Left ventricle myocardium inferior (tissue), 1 donor: ENCODE measurements at regions not wholly inside any gene's neighbourhood (a gene's known extent, or its start where the extent isn't known, plus 50 kb on each side); places are given as distances from the start of the nearest gene placed in this dataset.

Experiments
- DNase-seq: peaks from one replicate; pipeline ENCODE4 v3.0.0-alpha.2; 2020
- H3K27ac ChIP-seq: fragments of 200-600 bp; replicated peaks from 2 replicates; pipeline ENCODE4 v1.8.0; 2021
- H3K27me3 ChIP-seq: fragments of 200-600 bp; 2 replicates; pipeline ENCODE4 v1.8.0; 2021; ENCODE audit warnings: low read depth
- H3K36me3 ChIP-seq: fragments of 200-600 bp; 2 replicates; pipeline ENCODE4 v1.8.0; 2021
- H3K4me1 ChIP-seq: fragments of 200-600 bp; 2 replicates; pipeline ENCODE4 v1.8.0; 2021
- H3K4me3 ChIP-seq: fragments of 200-600 bp; 2 replicates; pipeline ENCODE4 v1.8.0; 2021; ENCODE audit warnings: mild to moderate bottlenecking, moderate library complexity
- H3K9me3 ChIP-seq: fragments of 200-600 bp; replicated peaks from 2 replicates; pipeline ENCODE4 v1.8.0; 2021
- CTCF ChIP-seq: fragments of 200-600 bp; IDR thresholded peaks from 2 replicates; pipeline ENCODE4 v1.8.0; 2021; ENCODE audit warnings: antibody characterized with exemption, mild to moderate bottlenecking, borderline replicate concordance
- intact Hi-C: fragments of 100-400 bp; cut with micrococcal nuclease; formaldehyde crosslinking; loops from one replicate; pipeline ENCODE4 v1.11.0; 2022
- donor health status: DM: no; HTN: yes; CAD: no; lungs with severe emphysema.

GRCh38 chr6:21858076-21858475, 264.5 kb downstream of the SOX4 start:
- H3K4me3 ChIP-seq: no peak overlapping the region
- H3K4me1 ChIP-seq: peaks cover 4% of the 10 kb centered on the region
- no peaks in the 10 kb centered on the region for H3K9me3 ChIP-seq
- intact Hi-C loops: no loop called here
- H3K36me3 ChIP-seq: no peaks in the 10 kb centered on the region
- no peak overlapping the region for H3K27ac ChIP-seq
- TF ChIP-seq CTCF: no peak
- H3K27me3 ChIP-seq: no peaks in the 10 kb centered on the region
- no peak for DNase-seq

GRCh38 chr6:21859193-21859735, 265.7 kb downstream of the SOX4 start:
- Histone ChIP-seq H3K36me3 (no peaks in the 10 kb centered on the region), H3K9me3 (no peaks in the 10 kb centered on the region), H3K27ac (no peak overlapping the region), H3K4me3 (no peak overlapping the region), H3K27me3 (no peaks in the 10 kb centered on the region), H3K4me1 (no peaks in the 10 kb centered on the region)
- intact Hi-C loops: no loop called here
- no peak for TF ChIP-seq CTCF
- DNase-seq: no peak

GRCh38 chr6:21861942-21862341, 268.4 kb downstream of the SOX4 start:
- no peaks in the 10 kb centered on the region for H3K36me3 ChIP-seq
- no peak overlapping the region for H3K4me3 ChIP-seq
- intact Hi-C loops: no loop called here
- H3K4me1 ChIP-seq: no peaks in the 10 kb centered on the region
- no peaks in the 10 kb centered on the region for H3K27me3 ChIP-seq
- no peak overlapping the region for H3K27ac ChIP-seq
- H3K9me3 ChIP-seq: no peaks in the 10 kb centered on the region
- no peak for TF ChIP-seq CTCF
- no peak for DNase-seq

- no peaks in the 10 kb centered on the region for H3K27me3 ChIP-seq
- intact Hi-C loops: no loop called here
- no peaks in the 10 kb centered on the region for H3K36me3 ChIP-seq
- H3K4me3 ChIP-seq: no peak overlapping the region
- no peak for TF ChIP-seq CTCF
- DNase-seq: no peak
- H3K27ac ChIP-seq: no peak overlapping the region
- no peaks in the 10 kb centered on the region for H3K4me1 ChIP-seq
- H3K9me3 ChIP-seq: no peaks in the 10 kb centered on the region
These were observed 270.7 kb downstream of the SOX4 start for GRCh38 chr6:21864206-21864605.

GRCh38 chr6:21868226-21868625, 274.7 kb downstream of the SOX4 start:
- DNase-seq: no peak
- H3K27ac ChIP-seq: no peak overlapping the region
- no peaks in the 10 kb centered on the region for H3K36me3 ChIP-seq
- TF ChIP-seq CTCF: no peak
- no peaks in the 10 kb centered on the region for H3K9me3 ChIP-seq
- H3K4me3 ChIP-seq: no peak overlapping the region
- H3K27me3 ChIP-seq: no peaks in the 10 kb centered on the region
- intact Hi-C loops: no loop called here
- H3K4me1 ChIP-seq: peaks cover 2% of the 10 kb centered on the region
